Endothelial cell of umbilical vein (primary cell): ENCODE measurements at regions not wholly inside any gene's neighbourhood (a gene's known extent, or its start where the extent isn't known, plus 50 kb on each side); places are given as distances from the start of the nearest gene placed in this dataset.

Experiments used
- GATA2 ChIP-seq: IDR thresholded peaks from 2 replicates; pipeline ENCODE4 v1.7.0; 2011; ENCODE audit warnings: low read depth, mild to moderate bottlenecking, moderate library complexity, mixed read lengths, low read length; ENCODE audit not compliant: insufficient read length, insufficient read depth
- TF ChIP-seq, protein P1 (sequence below), 2 donors: IDR thresholded peaks; 1 replicate in 1 of 2; 2 replicates in 1 of 2; pipeline ENCODE4 v1.5.1; 2011; ENCODE audit warnings: low read length in 2 of 2, mild to moderate bottlenecking in 2 of 2, moderate library complexity in 2 of 2, control low read depth in 1 of 2, inconsistent platforms in 1 of 2, low read depth in 1 of 2; ENCODE audit not compliant: insufficient read depth in 1 of 2; ENCODE audit errors: extremely low read depth in 1 of 2

DNA sequence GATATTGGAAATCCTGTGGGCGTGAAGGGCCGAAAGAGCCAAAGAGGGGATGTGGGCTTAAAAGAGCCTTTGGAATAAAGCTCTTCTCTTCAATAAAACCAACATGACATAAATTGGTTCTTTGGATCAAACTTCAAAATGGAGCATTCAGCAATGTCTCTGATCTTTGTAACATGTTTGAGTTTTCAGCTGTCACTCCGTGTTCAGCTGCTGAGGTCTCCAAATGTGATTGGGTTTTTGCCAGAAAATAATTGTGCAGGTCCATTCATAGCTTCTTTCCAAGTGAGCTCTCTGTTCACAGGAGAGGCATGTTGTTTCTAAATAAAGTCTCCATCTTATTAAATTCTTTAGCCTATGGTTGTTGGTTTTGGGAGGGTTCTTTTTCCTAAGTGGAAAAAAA lies 127.6 kb upstream of the CCDC68 start:
- TF ChIP-seq, protein P1, sequence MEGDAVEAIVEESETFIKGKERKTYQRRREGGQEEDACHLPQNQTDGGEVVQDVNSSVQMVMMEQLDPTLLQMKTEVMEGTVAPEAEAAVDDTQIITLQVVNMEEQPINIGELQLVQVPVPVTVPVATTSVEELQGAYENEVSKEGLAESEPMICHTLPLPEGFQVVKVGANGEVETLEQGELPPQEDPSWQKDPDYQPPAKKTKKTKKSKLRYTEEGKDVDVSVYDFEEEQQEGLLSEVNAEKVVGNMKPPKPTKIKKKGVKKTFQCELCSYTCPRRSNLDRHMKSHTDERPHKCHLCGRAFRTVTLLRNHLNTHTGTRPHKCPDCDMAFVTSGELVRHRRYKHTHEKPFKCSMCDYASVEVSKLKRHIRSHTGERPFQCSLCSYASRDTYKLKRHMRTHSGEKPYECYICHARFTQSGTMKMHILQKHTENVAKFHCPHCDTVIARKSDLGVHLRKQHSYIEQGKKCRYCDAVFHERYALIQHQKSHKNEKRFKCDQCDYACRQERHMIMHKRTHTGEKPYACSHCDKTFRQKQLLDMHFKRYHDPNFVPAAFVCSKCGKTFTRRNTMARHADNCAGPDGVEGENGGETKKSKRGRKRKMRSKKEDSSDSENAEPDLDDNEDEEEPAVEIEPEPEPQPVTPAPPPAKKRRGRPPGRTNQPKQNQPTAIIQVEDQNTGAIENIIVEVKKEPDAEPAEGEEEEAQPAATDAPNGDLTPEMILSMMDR (IDR thresholded peaks at IDR 0.05; ENCODE audit: extremely low read depth in 1 of 2, insufficient read depth in 1 of 2, low read depth in 1 of 2, low read length in 2 of 2) = no peak
- TF ChIP-seq GATA2 = no peak
